ENCODE measurements at regions not wholly inside any gene's neighbourhood (a gene's known extent, or its start where the extent isn't known, plus 50 kb on each side); places are given as distances from the start of the nearest gene placed in this dataset.

DNA sequence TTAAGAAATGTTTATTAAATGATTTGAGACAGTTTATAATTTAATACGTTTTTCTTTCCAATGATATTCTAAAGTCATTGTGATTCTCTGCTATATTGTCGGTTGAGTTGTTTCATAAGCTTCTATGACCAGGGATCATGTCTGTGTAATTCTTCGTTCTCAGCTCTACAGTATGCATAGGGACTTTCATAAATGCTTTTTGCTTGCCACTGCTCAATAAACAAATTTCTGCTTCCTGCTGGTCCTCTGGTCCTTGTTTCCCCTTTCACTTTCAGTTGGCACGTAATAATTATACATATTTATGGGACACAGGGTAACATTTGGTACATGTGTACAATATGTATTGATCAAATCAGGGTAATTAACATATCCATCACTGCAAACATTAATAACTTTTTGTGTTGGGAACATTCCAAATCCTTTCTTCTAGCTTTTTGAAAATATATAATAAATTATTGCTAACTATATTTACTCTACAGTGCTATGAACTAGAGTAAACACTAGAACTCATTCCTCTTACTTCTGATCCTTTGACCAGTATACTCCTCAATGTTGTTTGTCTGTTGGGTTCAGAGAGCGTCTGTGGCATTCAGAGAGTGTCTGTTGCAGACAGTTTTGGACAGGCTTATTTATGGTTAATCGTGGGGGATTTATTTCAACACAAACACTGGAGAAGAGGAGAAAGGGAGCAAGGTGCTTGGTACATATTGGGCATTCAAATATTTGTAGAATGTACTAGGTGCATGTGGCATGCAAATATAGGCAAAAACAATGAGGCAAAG is 68.3 kb upstream of the SPANXB1 start:
- no peaks in the 10 kb centered on the region for H3K36me3 ChIP-seq

GRCh38 chrX:140943513-140943912 is 58.9 kb upstream of the SPANXB1 start:
- 58 to 74% (median 64%) methylated on average over 2 of the region's 2 CpGs for WGBS, 5 donors
- no peak for TF ChIP-seq POLR2AphosphoS5 (IDR thresholded peaks at IDR 0.05)
- TF ChIP-seq, protein P1, sequence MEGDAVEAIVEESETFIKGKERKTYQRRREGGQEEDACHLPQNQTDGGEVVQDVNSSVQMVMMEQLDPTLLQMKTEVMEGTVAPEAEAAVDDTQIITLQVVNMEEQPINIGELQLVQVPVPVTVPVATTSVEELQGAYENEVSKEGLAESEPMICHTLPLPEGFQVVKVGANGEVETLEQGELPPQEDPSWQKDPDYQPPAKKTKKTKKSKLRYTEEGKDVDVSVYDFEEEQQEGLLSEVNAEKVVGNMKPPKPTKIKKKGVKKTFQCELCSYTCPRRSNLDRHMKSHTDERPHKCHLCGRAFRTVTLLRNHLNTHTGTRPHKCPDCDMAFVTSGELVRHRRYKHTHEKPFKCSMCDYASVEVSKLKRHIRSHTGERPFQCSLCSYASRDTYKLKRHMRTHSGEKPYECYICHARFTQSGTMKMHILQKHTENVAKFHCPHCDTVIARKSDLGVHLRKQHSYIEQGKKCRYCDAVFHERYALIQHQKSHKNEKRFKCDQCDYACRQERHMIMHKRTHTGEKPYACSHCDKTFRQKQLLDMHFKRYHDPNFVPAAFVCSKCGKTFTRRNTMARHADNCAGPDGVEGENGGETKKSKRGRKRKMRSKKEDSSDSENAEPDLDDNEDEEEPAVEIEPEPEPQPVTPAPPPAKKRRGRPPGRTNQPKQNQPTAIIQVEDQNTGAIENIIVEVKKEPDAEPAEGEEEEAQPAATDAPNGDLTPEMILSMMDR (IDR thresholded peaks at IDR 0.05), result no peak
- TF ChIP-seq EP300 (IDR thresholded peaks at IDR 0.05), result no peak
- no peak for TF ChIP-seq POLR2A (IDR thresholded peaks at IDR 0.05)
- H3K4me3 ChIP-seq, result no peak overlapping the region
- no peaks in the 10 kb centered on the region for H3K4me1 ChIP-seq
- H3K27me3 ChIP-seq, result no peaks in the 10 kb centered on the region
- intact Hi-C loops (cut with DNase I; ENCODE audit: low total_unique reads), result no loop called here
- no peaks in the 10 kb centered on the region for H3K36me3 ChIP-seq
- H3K9me3 ChIP-seq, result no peaks in the 10 kb centered on the region
- no peak overlapping the region for H3K27ac ChIP-seq
- DNase-seq, result no peak

More for the DNA sequence above, 68.3 kb upstream of the SPANXB1 start:
- Histone ChIP-seq H3K4me3 (no peak overlapping the region), H3K27me3 (no peaks in the 10 kb centered on the region), H3K9me3 (no peaks in the 10 kb centered on the region), H3K4me1 (peaks cover 0 to 8% (median 0%) of the 10 kb centered on the region in 4 donors), H3K27ac (no peak overlapping the region)
- intact Hi-C loops (cut with DNase I; ENCODE audit: low total_unique reads), result no loop called here
- no peak for DNase-seq
- TF ChIP-seq POLR2AphosphoS5 (IDR thresholded peaks at IDR 0.05), result no peak
- TF ChIP-seq, protein P1 (IDR thresholded peaks at IDR 0.05), result no peak
- no peak for TF ChIP-seq POLR2A (IDR thresholded peaks at IDR 0.05)
- TF ChIP-seq EP300 (IDR thresholded peaks at IDR 0.05), result no peak
- WGBS, 5 donors, result 41 to 61% (median 49%) methylated on average over 6 of the region's 6 CpGs

- 72 to 78% (median 76%) methylated on average over 3 of the region's 3 CpGs for WGBS, 5 donors
- H3K27me3 ChIP-seq, result no peaks in the 10 kb centered on the region
- no peak for DNase-seq
- H3K4me3 ChIP-seq, result no peak overlapping the region
- TF ChIP-seq, protein P1 (IDR thresholded peaks at IDR 0.05), result no peak
- TF ChIP-seq POLR2A (IDR thresholded peaks at IDR 0.05), result no peak
- no peak for TF ChIP-seq POLR2AphosphoS5 (IDR thresholded peaks at IDR 0.05)
- no peak for TF ChIP-seq EP300 (IDR thresholded peaks at IDR 0.05)
- no peaks in the 10 kb centered on the region for H3K4me1 ChIP-seq
- H3K36me3 ChIP-seq, result no peaks in the 10 kb centered on the region
- H3K9me3 ChIP-seq, result no peaks in the 10 kb centered on the region
- no peak overlapping the region for H3K27ac ChIP-seq
- intact Hi-C loops (cut with DNase I; ENCODE audit: low total_unique reads), result no loop called here
Measured at GRCh38 chrX:140944710-140945109, 57.7 kb upstream of the SPANXB1 start.

GRCh38 chrX:140948827-140949226 is 53.6 kb upstream of the SPANXB1 start:
- Histone ChIP-seq H3K9me3 (no peaks in the 10 kb centered on the region), H3K27me3 (no peaks in the 10 kb centered on the region), H3K4me1 (no peaks in the 10 kb centered on the region), H3K27ac (no peak overlapping the region), H3K36me3 (no peaks in the 10 kb centered on the region), H3K4me3 (no peak overlapping the region)
- no peak for DNase-seq
- 61 to 78% (median 68%) methylated on average over 5 of the region's 5 CpGs for WGBS, 5 donors
- no peak for TF ChIP-seq EP300 (IDR thresholded peaks at IDR 0.05)
- no peak for TF ChIP-seq POLR2A (IDR thresholded peaks at IDR 0.05)
- no peak for TF ChIP-seq POLR2AphosphoS5 (IDR thresholded peaks at IDR 0.05)
- TF ChIP-seq, protein P1 (IDR thresholded peaks at IDR 0.05), result no peak
- intact Hi-C loops (cut with DNase I; ENCODE audit: low total_unique reads), result no loop called here

Data from stomach (tissue), 8 donors.